ENCODE measurements at regions not wholly inside any gene's neighbourhood (a gene's known extent, or its start where the extent isn't known, plus 50 kb on each side); places are given as distances from the start of the nearest gene placed in this dataset.
"Not testable (repeated sequence)": the region's sequence is repeated elsewhere in the genome, so short reads cannot be mapped to it uniquely, and the experiment has no call there.

DNA sequence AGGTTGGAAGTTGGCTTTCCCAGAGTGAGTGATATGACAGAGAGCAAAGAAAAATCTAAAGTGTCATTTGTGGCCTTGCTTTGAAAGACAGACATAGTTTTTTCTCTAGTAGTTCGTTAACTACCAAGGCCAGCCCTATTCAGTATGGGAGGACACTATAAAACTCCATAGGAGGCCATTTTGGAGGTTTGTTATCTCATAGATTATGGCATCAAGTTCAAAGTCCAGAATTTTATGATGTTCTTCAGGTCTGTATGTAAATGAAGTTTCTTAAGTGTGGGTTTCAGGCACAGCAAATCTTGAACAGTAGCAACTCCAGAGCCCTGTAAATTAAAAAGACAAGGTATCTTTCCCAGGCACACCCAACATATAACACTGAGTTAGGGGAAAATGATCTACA lies 437.1 kb downstream of the PLPP3 start:
- DNase-seq: no peak

DNA sequence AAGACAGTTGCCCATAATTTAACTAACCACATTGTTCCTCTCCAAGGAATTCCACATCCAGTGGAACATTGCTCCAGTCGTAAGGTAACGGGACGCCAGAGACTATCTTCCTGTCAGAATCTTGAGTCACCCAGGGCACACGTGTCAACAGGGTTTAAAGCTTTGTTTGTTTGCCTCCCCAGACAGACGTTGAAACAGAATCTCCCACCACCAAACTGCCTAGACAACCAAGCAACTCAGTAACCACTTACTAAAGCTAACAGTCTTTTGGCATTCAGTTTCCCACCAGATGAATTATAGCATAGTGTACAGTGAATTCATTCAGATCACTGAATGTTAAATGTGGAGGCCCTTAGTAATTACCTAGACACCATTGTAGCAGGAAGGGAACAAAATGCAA lies 439.5 kb downstream of the PLPP3 start:
- DNase-seq: no peak

DNA sequence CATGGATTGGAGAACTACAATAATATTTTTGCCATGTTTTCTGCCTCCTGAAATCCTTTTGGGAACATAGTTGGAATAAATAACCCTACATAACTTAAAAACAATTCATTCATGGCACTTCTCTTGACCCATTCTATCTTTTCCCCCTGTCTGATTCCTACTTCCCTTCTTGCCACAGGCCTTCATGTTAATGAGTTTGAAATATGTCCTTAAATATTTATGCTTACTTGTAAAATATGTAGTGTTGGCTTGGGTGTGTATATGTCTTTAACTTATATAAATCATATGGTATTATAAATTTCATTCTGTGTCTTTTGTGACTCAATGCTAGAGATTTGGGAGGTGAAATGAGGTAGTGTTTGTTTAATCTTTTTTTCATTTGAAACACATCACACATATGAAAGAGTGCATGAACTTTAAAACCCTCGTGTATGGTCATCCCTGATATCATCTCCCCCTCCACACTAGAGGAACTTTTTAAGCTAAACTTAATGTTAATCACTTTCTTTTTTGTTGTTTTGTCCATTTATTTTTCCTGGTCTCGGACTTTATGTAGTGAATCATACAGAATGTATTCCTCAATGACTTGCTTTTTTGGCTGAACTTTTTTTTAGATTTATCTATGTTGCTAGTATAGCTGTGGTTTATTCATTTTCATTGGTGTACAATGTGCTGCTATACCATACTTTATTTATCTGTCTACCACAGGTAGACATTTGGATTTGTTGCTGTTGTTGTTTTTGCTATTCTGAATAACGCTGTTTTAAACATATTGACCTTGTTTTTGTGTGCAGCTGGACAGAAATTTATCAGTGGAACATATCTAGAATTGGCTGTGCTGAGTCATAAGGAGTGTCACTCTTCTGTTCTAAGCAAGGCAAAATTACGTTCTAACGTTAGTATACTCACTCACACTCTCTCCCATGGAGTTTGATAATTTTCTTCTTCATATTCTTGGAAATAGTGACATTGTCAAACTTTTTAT lies 441.6 kb downstream of the PLPP3 start:
- no peak for DNase-seq

DNA sequence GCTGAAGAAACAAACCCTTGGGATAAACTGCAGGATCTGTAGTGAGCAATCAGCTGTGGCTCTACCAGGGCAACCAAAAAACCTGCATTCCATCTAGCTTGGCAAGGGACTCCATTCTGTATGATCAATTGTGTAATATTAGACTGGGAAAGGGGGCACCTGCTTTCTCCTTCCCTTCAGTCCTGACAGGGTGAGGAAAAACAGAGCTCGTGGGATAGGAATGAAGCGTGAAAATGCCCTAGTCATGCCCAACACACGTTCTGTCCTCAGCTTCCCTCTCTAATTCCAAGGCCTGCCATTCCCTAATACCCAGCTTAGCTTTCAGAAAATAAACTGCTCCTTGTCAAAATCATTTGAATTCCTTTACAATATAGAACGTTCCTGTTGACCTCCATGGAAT lies 442.3 kb downstream of the PLPP3 start:
- no peak for DNase-seq

DNA sequence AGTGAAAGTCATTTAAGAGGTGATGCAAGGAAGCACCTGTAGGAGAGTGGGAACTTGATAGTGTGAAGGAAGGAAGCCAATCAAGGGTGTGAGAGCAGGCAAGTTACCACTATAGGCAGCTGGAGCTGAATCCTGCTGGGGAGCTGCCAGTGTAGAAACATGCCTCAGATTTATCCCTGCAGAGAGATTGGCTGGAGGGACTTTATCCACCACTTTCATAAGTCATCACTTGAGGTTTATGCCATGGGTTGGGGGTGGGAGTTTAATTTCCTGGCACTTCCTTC lies 443.6 kb downstream of the PLPP3 start:
- no peak for DNase-seq

DNA sequence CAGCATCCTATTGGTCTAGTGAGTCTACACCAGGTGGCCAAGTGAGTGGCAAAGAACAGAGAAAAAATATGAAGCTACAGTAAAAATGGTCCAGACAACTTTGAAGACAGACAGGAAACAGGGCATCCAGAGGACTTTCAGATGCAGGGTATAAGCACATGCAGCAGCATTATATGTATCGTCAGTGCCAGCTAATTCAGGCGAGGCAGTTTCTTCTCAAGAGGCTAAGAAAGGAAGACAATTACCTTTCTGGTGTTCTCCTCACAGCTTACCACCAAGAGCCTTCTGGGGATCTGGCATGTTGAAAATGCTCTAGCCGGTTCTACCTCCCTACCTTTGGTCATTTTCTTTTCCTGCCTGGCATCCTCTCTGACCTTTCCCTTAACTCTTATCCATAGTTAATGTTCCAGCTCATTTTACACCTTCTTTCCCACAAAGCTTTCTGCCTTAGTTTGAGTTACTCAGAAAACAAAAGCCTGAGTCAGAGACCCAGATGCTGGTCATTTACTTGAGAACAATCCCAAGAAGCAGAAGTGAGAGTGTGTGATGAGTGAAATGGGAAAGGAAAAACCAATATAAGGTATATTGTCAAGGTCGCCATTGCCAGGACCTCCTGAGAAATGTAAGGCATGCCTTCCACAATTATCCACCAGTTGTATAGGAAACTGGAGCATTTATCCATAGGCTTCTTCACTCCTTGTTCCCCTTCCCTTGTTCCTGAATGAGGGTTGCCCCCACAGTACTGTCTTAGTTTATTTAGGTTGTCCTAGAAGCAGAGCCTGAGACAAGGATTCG lies 444.1 kb downstream of the PLPP3 start:
- DNase-seq: no peak

DNA sequence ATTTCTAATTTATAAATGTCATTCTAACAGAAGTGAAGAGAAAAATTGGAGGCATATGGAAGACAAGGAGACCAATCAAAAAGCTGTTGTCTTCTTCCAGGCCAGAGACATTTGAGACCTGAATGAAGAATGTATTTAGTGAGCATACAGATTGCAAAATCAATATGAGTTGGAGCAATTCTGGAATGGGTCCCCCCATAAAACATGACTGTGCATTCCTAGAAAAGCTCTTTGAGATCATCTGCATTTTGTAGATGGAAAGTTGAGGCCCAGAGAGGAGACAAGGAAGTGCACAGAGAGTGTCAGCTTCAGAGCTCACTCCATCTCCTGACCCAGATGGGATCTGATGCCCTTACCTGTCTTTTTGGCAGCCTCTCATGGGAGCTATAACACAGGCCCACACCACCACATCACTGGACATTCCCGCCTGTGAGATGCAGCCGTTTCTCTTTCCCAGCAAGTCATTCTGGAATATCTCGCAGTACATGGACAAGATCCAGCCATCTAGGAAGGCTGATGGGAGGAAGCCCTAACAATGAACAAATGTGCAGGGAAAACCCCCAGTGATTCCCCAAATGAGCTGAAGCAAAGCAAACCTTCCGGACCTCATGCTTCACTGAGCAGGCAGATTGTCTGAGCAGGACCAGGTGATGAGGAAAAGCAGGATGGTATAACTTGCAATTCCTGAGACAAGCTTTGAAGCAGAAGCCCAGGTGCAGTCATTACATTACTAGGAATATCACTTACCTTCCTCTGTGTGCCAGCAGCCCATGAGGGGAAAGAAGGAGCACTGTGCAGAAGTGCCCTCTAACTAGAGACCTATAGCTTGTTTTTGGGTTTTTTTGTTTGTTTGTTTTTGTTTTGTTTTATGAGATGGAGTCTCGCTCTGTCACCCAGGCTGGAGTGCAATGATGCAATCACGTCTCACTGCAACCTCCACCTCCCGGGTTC lies 445.6 kb downstream of the PLPP3 start:
- DNase-seq: no peak

DNA sequence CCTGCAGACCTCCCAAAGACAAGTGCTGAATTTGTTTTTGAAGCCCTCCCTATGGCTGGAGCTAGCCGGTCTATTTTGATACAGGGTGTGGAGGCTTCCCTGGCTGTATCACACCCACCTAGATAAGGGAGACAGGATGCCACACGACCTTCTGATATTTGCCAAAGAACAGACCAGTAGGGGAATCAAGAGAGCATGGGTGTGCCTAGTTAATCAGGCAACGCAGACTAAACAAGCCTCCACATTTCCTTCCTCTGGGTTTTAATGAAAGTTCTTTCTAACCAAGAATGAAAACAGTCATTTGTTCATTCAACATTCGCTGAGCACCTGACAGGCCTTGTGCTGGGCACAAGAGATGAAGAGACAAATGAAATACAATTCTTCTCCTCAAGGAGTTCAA lies 446.8 kb downstream of the PLPP3 start:
- no peak for DNase-seq

DNA sequence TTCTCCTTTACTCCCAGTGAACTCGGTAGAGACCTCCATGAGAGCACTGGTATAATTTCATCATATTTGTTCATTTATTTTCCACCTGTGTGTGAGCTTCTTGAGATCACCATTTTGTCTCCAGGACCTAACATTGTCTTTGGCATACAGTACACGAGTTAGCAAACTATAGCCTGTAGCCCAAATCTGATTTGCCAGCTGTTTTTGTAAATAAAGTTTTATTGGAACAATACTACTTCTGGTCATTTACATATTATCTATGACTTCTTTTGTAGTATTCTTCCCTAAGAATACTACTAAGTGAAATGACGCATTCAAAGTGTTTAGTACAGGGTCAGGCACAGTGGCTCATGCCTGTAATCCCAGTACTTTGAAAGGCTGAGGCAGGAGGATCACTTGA lies 449.5 kb downstream of the PLPP3 start:
- no peak for DNase-seq

DNA sequence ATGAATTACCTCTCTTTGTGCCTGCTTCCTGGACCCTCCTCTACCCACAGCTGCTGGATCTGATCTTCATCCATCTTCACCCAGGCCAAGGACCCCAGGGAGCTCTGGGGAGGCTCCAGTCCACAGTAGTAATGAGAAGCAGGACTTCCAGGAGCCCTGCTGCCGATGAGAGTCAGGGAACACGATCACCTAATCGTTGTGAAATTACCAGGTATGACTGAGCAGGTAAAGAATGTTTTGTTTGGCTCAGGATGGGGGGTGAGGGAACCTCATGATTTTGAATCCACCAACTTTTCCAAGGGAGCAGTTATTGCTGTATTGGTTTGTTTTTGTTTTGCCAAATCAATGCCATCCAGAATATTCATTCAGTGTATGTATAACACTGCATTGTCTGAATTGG lies 454.0 kb downstream of the PLPP3 start:
- no peak for DNase-seq

DNA sequence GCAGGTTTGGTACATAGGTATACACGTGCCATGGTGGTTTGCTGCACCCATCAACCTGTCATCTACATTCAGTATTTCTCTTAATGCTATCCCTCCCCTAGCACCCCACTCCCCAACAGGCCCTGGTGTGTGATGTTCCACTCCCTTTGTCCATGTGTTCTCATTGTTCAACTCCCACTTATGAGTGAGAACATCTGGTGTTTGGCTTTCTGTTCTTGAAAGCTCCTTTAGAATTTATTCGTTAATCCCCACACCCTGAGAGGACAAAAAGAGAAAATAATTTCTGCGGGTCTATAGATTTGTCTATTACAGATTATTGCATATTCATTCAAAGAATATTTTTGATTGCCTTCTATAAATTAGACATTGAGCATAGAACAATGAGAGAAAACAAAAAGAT lies 455.5 kb downstream of the PLPP3 start:
- DNase-seq: no peak

DNA sequence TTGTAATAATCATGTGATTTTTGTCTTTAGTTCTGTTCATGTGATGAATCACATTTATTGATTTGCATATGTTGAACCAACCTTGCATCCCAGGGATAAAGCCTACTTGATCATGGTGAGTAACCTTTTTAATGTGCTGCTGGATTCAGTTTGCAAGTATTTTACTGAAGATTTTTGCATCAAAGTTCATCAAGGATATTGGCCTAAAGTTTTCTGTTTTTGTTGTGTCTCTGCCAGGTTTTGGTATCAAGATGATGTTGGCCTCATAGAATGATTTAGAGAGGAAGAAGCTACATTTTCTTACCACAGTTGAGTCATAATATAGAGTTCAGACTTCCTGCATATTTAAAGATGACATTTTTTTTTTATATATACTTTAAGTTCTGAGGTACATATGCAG lies 455.9 kb downstream of the PLPP3 start:
- no peak for DNase-seq

DNA sequence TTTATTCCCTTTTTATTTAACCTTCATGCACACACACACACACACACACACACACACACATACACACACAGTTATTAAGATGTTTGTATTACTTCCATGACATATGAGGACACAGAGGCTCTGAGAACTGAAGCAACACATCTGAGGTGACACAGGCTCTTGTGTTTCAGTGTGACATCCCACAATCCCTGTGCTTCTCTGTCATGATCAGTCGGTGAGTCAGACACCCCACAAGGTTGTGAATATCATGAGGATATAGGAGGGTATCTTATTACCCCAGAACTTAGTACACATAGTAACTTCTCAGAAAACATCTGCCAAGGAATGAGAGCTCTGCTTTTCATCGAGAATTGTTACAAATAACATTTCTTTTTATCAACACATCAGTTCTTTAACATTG lies 459.3 kb downstream of the PLPP3 start:
- DNase-seq: no peak

DNA sequence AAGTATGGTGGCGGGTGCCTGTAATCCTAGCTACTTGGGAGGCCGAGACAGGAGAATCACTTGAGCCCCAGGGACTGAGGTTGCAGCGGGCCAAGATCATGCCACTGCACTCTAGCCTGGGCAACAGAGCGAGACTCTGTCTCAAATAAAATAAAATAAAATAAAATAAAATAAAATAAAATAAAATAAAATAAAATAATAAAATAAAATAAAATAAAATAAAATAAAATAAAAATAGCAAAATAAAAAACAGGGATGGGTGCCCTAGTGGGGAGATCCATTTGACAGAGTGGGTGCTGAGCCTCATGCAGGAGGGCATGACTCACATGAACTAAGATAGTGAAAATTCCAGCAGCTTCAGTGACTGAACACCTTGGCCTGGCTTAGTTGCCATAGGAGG lies 460.7 kb downstream of the PLPP3 start:
- DNase-seq: not testable (repeated sequence)

DNA sequence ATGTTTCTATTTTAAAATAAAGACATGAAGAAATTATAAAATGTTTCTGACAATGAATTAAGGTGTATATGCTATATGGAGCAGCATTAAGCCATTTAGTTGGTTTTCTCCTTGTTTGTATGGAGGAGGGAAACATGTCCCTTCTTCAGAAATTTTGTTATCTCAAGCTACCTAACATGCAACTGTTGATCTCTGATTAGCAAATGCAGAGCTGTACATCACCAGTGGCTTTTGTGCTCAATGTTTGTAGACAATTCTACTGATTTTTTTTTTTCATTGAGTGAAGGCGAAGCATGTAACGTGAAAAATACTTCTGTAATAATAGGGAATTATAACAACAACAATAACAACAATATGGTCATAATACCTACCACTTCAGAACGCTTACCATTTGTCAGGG lies 463.7 kb downstream of the PLPP3 start:
- no peak for DNase-seq

DNA sequence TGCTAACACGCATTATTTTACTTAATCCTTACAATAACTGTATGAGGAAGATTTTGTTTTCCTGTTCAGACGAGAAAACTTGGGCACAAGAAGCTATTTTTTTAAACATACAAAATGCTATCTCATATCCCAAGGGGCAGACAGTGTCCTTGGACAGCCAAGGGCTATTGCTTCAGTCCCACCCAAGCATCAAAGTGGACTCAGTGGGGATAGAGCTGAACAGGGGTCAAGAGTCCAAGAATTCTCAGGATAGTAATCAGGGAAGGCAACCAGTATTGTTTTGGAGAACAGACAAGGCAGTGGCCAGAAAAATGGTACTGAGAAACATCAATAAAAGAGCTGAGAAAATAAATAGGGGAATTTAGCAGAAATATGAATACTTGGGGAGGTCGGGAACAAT lies 465.7 kb downstream of the PLPP3 start:
- DNase-seq: no peak

DNA sequence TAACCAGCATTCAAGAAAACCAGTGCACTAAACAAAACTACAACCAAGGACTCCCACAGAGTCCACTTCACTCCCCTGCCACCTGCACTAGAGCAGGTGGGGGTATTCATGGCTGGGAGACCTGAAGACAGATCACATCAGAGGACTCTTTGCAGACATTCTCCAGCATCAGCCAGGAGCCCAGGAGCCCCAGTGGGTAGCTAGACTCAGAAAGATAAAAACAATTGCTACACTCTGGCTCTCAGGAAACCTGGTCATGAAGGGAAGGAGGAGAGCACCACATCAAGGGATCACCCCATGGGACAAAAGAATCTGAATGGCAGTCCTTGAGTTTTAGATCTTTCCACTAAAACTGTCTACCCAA lies 472.1 kb downstream of the PLPP3 start:
- DNase-seq: no peak

DNA sequence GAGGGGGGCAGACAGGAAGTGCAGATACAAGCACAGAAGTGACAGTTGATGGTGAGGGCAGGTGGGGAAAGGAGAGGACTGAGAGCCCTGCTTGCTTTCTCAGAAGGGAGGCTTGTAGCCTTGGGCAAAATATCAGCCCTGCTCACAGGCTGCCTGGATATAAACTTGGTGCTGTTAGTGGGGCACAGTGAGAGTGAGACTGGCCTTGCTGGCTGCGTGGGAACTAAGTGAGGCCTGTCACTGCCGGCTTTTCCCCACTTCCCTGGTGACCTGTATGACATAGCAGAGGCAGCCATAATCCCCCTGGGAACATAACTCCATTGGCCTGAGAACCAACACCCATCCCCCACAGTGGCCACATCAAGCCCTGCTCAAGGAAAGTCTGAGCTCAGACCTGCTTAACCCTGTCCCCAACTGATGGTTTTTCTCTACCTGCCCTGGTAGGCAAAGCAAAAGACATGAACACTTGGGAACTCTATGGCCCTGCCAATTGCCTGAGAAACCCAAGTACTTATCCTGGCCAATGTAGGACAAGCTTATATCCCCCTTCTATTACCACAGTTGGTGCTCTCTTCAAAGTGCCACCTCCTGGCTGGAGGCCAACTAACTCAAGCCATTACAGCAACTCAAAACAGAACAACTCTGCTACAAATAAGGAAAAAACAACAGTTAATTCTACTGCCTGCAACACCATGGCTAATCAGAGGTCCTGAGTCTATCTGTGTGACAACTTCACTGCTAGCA lies 472.7 kb downstream of the PLPP3 start:
- no peak for DNase-seq

DNA sequence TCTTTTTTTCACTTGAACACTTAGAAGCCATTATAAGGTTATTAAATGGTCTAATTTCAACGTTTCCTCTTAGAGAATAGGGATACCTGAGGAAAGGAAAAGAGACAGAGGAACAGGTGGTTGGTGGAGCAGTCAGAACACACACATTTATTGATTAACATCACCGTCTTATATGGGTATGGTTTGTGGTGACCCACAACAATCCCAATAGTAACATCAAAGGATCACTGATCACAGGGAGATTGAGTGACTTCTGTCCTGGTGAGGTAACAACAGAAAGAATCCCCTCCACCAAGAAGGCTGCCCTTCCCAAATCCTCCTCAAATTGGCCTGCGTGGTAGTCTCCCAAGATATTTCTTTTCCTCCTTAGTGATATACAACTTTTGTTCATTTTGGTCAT lies 474.0 kb downstream of the PLPP3 start:
- no peak for DNase-seq

DNA sequence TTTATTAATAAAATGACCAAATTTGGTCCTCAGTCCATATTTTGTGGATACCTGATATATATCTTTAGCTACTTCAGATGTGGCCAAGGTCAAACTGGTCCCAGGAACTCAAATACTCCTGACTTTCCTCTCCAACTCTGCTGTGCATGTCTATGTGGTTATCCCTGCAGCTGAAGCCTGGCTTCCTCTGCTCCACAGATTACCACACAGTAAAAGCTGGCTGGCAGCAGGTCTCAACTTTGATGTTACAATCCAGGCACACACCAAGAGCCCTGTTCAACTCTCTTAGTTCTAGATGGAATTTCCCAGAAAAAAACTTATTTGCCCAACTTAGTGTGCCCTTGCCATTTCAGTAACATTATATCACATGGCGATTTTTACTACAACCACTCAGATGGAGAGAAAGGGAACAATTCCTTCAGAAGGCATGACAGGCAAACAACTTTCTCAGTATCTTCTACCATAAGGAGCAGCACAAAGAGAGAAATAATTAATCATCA lies 479.5 kb downstream of the PLPP3 start:
- no peak for DNase-seq

DNA sequence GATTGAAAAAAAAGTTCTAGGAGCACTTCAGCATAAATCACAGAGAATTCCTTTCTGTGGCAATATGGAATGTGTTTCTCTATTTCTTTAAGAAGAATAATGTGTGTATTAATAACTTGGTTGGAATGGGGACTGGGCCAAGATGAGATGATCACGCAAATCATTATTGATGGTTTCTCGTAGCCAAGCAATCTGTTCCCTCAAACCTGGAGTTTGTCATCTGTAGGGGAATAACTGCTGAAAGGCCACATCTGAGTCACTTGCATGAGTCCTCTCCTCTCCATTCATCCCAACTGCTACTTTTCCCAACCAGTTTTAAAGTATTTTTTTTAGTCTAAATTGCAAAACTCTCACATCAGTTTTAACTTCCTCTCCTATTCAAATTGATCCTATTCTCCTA lies 480.4 kb downstream of the PLPP3 start:
- DNase-seq: no peak

DNA sequence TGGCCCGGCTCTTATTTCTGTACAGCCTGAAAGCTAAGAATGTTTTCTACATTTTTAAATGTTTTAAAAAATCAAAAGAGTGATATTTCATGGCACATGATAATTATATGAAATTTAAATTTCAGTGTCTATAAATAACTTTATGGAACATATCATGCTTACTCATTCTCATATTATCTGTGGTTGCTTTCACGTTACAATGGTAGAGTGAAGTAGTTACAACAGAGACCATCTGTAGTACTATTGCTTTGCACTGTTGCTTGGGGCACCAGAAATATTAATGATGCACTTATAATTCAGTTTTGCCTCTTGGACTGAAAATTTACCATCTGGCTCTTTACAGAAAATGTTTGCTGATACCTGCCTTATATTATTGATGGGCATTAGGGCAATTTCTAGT lies 481.6 kb downstream of the PLPP3 start:
- no peak for DNase-seq
